ENCODE measurements at regions not wholly inside any gene's neighbourhood (a gene's known extent, or its start where the extent isn't known, plus 50 kb on each side); places are given as distances from the start of the nearest gene placed in this dataset.

DNA sequence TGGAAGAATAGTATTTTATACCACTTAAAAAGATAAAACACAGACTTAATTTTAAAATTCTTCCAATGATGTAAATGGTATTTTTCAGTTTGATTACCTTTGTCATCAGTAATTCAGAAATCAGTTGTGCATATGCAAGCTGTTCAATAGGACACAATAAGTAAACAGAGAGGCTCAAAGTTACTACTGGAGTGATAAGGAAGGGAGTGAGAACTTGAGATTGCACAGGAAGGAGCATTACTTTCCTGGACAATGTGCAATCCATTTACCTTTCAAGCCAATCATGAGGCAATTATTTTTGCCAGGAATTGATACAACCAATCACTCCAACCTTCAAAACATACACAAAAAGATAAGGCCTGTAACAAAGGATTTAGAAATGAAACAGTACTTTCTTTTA, 1024.3 kb downstream of the RAPGEF2 start:
- DNase-seq = no peak

DNA sequence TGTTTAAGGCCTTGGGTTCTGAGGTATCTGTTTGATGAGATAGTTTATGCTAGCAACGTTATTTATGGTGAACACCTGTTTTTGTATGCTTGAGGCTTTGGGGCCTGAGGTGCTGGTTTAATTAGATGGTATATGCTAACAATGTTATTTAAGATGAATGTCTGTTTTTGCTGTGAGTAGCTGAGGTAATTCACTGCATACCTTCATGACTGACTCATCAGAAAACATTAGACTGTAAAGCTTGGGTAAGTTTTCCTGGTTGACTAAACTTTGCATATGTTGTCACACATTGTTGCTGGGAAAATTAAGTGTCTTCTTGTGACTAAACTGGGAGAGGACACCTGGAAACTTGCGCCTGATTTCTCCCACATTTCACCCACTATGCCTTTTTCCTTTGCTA, 1026.6 kb downstream of the RAPGEF2 start:
- no peak for DNase-seq

DNA sequence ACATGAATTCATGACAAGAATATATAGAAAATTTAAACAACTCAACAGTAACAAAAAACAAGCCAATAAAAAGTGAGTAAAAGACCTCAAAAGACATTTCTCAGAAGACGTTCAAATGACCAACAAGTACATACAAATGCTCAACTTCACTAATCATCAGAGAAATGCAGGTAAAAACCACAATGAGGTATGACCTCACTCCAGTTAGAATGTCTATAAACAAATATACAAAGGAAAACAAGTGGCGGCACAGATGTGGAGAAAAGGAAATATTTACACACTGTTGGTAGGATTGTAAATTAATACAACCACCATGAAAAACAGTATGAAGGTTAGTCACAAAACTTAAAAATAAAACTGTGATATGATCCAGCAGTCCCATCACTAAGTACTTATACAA, 1033.1 kb downstream of the RAPGEF2 start:
- DNase-seq = no peak

GRCh38 chr4:160141206-160141605, 1038.3 kb downstream of the RAPGEF2 start:
- DNase-seq = no peak

DNA sequence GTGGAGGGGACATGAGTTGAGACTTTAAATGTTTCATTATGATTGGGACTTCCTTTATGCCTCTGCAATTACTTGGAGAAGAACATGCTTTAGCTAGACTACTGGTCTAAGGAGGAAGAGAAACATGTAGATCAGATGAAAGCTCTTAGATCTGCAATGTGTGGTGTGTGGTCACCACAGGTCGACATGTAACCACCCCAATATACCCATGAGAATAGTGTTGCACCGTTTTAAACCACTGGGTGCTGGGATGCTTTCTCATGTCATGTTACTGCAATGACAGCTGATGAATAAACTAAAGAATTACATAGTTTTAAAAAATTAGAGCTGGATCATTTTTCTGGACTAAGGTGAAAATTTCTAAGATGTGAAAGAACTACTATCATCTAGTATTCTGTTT, 1039.7 kb downstream of the RAPGEF2 start:
- DNase-seq = no peak

GRCh38 chr4:160143574-160143973, 1040.7 kb downstream of the RAPGEF2 start:
- DNase-seq = no peak

DNA sequence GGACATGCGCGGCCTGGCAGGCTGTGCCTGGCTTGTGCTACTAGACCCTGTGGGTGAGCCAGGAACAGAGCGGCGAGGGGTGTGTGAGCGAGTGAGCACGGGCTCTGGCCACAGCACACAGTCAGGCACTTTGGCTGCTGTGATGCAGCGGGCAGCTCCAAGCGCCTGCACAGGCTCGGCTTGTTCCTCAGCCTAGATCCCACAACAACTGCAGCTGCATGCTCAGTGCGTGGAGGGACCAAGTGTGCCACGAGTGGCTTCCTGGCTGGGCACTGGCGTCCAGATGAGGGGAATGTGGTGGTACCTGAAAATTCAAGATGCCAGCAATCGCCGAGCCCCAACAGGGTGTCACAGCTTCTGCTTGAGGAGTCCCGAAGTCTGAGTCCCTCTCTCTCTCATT, 1056.6 kb downstream of the RAPGEF2 start:
- DNase-seq = no peak

GRCh38 chr4:160161026-160161425, 1058.1 kb downstream of the RAPGEF2 start:
- no peak for DNase-seq

- DNase-seq = no peak
These were observed 1072.3 kb downstream of the RAPGEF2 start for GRCh38 chr4:160175064-160175643.

DNA sequence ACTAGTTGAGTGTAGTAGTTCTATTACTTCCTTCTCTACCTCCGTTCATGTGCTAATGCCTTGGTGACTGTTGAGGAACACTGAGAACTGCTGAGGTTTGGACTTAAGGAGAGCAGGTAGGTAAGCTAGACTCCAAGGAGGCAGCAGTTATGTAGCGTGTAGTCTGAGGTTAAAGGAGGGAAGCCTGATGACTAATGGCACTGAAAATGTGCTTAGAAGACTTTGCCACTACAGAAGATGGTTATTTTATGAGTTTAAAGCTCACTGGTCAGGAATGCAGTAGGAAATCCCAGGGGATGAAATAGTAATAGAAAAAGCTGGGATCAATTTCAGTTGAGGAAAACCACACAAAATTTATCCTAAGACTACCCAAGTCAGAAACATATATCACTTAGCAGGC, 1077.3 kb downstream of the RAPGEF2 start:
- no peak for DNase-seq

GRCh38 chr4:160182727-160183126, 1079.8 kb downstream of the RAPGEF2 start:
- DNase-seq = no peak

GRCh38 chr4:160184884-160185283, 1082.0 kb downstream of the RAPGEF2 start:
- no peak for DNase-seq

- DNase-seq = no peak
These were observed 1090.9 kb downstream of the RAPGEF2 start for GRCh38 chr4:160193787-160194186.

DNA sequence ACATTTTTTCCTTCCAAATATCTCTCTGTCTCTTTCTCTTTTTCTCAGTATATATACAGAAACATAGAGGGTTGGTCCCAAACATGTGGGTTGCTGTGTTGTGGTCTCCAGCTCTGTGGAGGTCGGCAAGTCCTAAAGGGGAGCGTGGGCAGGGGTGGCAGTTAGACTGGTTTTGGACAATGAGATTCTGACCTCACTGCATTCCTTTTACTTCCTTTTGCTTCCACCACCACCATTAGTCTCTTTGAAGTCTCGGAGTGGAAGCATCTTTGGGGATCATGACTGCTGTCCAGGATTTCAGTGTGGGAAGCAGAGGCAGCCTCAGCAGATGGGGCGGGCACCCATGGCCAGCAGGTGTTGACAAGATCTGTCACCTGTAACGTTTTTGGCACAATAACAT, 1091.8 kb downstream of the RAPGEF2 start:
- DNase-seq = no peak

DNA sequence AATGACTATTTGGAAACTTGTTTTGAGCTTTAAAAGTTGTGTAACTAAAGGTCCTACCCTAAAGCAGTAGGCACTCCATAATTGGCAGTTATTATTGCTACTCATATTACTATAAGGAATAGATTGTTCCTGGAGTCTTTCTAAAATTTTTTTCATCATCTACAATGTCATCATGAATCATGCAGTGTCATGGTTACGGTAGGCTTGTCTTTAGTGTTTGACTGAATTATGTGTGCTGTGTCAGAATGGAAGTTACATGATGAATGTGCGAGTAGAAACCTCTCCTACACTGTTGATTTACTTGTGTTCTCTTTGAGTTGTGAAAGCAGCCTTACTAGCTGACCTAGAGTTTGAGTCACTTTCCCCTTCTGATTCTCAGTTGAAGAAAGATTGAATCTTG, 1099.9 kb downstream of the RAPGEF2 start:
- DNase-seq = no peak

DNA sequence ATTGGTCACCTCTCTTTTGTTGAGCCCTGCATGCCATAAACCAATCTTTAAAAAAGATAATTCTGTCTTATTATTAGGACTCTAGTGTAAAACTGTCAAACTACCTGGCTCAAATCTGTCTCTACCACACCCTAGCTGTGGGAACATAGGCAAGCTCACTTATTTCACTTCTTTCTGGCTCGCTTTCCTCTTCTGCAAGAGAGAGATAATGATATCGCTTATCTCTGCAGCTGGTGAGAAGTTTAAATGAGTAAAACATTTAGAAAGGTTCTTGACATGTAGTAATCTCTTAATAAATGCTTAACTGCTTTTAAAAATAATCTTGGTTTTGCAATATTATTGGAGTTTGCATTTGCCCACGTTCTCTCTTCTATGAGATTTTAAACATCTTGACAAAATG, 1109.2 kb downstream of the RAPGEF2 start:
- DNase-seq = no peak

DNA sequence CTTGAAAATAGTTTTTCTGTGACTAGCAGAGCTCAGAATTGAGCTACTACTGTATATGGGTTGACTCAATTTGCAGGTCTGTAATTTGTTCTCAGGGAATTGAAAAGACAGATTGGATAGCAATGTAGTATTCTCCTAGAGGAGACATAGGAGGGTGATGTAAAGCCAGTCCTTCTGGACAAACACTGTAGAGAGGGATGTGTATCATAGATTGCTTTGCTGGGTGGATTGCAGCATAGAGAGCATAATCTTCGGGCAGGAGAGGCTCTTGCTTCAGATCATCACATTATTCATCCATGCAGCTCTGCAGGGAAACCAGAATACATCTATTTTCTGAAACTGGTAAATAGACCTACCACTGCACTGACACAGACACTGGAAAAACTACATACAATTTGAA, 1110.5 kb downstream of the RAPGEF2 start:
- DNase-seq = no peak

DNA sequence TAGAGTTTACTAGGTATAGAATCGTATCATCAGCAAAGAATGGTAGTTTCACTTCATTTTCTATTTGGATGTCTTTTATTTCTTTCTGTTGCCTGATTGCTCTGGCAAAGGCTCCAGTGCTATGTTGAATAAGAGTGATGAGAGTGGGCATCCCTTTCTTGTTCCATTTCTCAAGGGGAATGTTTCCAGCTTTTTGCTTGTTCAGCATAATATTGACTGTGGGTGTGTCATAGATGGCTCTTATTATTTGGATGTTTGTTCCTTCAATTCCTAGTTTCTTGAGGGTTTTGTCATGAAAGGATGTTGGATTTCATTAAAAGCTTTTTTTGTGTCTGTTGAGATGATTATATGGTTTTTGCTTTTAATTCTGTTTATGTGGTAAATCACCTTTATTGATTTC, 1114.5 kb downstream of the RAPGEF2 start:
- no peak for DNase-seq

- DNase-seq = no peak
These were observed 1121.2 kb downstream of the RAPGEF2 start for GRCh38 chr4:160224049-160224448.

- no peak for DNase-seq
These were observed 1130.3 kb downstream of the RAPGEF2 start for GRCh38 chr4:160233141-160233540.

GRCh38 chr4:160235285-160235684, 1132.4 kb downstream of the RAPGEF2 start:
- DNase-seq = no peak

- DNase-seq = no peak
These were observed 1132.9 kb downstream of the RAPGEF2 start for GRCh38 chr4:160235771-160236170.

- no peak for DNase-seq
These were observed 1135.9 kb downstream of the RAPGEF2 start for GRCh38 chr4:160238790-160239189.

DNA sequence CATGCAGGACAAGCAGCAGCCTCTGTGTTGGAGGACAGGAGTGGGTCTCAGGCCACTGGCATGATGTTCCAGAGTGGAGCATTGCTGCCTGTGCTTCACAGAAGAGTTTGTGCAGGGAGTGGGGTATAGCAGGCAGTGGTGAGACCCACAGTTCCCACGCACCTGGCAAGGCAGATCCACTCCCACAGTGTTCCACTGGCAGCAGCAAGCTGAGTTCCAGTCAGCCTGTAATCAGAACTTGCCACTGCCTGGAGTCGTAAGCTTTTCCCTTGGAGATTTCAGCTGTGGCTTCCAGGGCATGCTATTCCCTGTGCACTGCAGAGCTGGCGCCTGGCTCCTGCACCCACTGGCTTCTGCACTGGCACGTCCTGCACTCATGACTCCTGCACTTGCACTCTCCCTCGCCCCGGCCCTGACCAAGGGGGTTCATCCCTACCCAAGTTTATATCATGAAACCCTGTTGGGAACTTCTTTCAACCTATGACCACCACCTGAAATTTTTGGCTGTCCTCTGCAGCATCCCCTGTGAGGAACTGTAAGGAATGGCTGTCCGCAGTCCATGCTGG, 1144.3 kb downstream of the RAPGEF2 start:
- DNase-seq = no peak

DNA sequence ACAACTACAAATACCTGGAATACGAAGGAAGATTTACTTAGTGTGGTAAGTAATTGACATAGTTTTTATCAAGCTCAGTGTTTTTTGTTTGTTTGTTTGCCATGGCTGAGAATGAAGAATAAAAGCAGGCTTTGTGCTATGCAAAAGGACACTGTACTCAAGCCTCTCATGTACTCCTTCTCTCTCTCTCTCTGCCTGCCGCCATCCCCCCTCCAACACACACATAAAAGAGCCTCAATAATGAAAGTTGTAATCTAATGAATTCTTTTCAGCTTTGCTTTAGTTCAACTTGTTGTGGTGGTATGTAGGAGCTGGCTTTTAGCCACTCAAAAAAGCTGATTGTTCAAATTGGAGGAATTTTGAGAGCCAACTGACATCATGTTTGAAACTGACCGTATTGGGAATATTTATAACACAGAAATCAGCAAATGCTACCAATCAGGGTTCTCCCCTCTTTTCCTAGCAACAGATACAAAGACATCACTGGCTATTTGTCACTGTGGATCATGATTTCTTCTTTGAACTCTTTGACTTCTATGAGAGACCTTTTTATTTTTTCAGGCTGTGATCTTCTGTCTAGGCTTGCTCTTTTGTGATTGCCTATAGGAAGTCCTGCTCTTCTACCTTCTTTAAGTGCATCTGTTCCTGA, 1148.8 kb downstream of the RAPGEF2 start:
- DNase-seq = no peak

Measured in NCI-H1105 (cell line).